Fibroblast of mammary gland (primary cell): ENCODE measurements at regions not wholly inside any gene's neighbourhood (a gene's known extent, or its start where the extent isn't known, plus 50 kb on each side); places are given as distances from the start of the nearest gene placed in this dataset.

Experiments used
- DNase-seq: peaks from one replicate; pipeline ENCODE4 v3.0.0-alpha.2; 2010; ENCODE audit warnings: low read depth
- H3K4me3 ChIP-seq: 2 replicates; pipeline ENCODE4 v1.5.1; 2011; ENCODE audit warnings: low read depth, mild to moderate bottlenecking, low read length, moderate library complexity; ENCODE audit not compliant: control insufficient read depth
- CTCF ChIP-seq: conservative IDR thresholded peaks from 2 replicates; pipeline ENCODE4 v1.5.1; 2011; ENCODE audit warnings: low read depth, low read length, inconsistent platforms; ENCODE audit not compliant: control insufficient read depth, insufficient read depth

GRCh38 chr2:157932480-157933159 is 56.5 kb upstream of the ACVR1 start:
- TF ChIP-seq CTCF: no peak

GRCh38 chr2:157931542-157931941 is 55.4 kb upstream of the ACVR1 start:
- no peak for DNase-seq
- TF ChIP-seq CTCF: no peak
- H3K4me3 ChIP-seq: no peak overlapping the region

More at GRCh38 chr2:157932480-157933159, 56.5 kb upstream of the ACVR1 start:
- DNase-seq: no peak
- H3K4me3 ChIP-seq: no peak overlapping the region

GRCh38 chr2:157930728-157931127 is 54.6 kb upstream of the ACVR1 start:
- no peak for TF ChIP-seq CTCF
- no peak for DNase-seq
- no peak overlapping the region for H3K4me3 ChIP-seq

- no peak for TF ChIP-seq CTCF
- DNase-seq: no peak
- no peak overlapping the region for H3K4me3 ChIP-seq
Observed at GRCh38 chr2:157929871-157930667, 53.9 kb upstream of the ACVR1 start.

GRCh38 chr2:157928372-157928771 is 52.2 kb upstream of the ACVR1 start:
- H3K4me3 ChIP-seq: no peak overlapping the region
- no peak for TF ChIP-seq CTCF
- DNase-seq: no peak

GRCh38 chr2:157927155-157927554 is 51.0 kb upstream of the ACVR1 start:
- no peak for DNase-seq
- no peak for TF ChIP-seq CTCF
- H3K4me3 ChIP-seq: no peak overlapping the region
